Femur (tissue), 1 donor: ENCODE measurements at regions not wholly inside any gene's neighbourhood (a gene's known extent, or its start where the extent isn't known, plus 50 kb on each side); places are given as distances from the start of the nearest gene placed in this dataset.

ENCODE experiments used
- DNase-seq: peaks from one replicate; pipeline ENCODE4 v3.0.0-alpha.2; 2017

- no peak for DNase-seq
Observed at GRCh38 chr13:73223372-73223781, 164.6 kb downstream of the KLF5 start.

DNA sequence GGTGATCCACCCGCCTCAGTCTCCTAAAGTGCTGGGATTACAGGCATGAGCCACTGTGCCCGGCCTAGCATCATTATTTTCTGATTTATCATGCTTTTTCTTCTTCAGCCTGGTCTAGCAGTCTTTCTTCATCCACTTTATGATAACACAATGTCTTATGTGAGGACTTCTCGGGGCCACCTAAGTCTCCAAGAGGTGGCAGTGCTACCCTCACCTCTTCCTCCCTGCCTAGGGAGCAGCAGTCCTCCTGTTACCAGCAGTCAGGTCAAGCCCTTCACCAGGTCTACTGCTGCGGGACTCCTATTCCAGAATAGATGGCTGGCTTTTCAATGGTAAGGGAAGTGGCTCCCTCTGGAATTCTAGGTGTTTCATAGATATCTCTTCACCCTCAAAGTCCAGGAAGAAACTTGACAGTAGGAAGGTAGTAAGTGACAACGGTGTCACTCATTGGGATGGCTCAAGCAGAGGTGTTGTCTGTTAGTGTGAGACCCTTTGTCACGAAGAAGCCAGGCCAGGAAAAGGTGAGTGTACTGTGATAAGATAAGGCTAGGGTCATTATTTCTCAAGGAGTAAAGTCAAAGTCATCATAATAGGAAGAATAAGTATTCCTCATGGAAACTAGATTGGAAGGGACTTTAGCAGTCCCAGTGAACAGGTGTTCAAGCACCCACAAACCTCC lies 164.0 kb downstream of the KLF5 start:
- no peak for DNase-seq

GRCh38 chr13:73220966-73221720 lies 162.3 kb downstream of the KLF5 start:
- DNase-seq: no peak

GRCh38 chr13:73218181-73218580 lies 159.4 kb downstream of the KLF5 start:
- no peak for DNase-seq

DNA sequence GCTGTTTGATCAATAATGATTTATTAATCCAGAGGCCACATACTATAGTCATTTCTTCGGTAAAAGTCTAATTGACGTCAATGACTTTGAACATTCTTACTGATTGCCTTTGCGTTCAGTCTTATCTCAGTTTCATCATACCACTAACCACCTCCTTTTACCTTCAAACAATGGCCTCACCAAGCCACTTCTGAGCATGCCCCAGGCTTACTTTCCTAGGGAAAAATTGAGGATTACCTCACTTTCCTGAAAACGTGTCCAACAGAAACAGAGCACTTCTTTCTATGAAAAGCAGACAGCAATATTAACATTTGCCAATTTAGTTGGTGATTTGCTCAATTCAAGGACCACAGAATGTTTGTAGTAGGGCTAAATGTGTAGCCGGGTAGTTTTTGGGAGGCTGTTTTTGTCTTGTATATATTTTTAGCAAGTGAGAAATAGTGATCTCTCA lies 157.6 kb downstream of the KLF5 start:
- DNase-seq: no peak

- DNase-seq: no peak
Observed at GRCh38 chr13:73215823-73216222, 157.0 kb downstream of the KLF5 start.

DNA sequence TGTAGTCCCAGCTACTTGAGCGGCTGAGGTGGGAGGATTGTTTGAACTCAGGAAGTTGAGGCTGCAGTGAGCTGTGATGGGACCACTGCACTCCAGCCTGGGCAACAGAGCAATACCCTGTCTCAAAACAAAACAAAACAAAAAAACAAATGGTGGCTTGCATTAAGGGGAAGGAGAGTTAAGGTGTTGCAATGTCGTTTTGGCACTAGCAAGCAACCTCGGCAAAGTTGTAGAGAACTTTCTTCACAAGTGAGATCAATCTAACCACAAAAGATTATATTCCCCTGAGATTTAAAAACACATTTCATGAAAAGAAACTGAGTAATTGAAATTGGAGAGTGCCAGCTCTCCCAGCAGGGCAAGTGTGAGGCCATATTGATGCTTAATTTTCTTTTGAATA lies 153.7 kb downstream of the KLF5 start:
- DNase-seq: no peak

GRCh38 chr13:73210218-73210883 lies 151.5 kb downstream of the KLF5 start:
- DNase-seq: no peak

GRCh38 chr13:73204952-73205351 lies 146.1 kb downstream of the KLF5 start:
- DNase-seq: no peak

GRCh38 chr13:73201626-73202025 lies 142.8 kb downstream of the KLF5 start:
- DNase-seq: no peak

DNA sequence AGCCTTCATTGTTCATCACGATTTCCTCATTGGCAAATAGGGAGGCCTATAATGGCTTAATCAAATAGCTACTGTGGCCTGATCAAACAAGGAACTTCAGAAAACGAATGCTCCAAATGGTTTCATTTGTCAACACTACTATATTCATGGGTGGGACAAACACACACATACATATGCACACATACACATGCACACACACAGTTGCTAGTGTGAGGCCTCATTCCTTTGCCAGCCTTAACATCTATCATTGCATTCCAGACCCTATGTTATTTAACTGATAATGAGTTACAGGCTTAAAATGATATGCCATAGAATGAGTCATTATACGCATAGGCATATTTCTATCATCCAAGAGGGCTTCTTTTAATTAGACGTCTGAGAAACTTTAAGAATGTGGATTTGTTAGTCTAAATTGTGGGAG lies 140.2 kb downstream of the KLF5 start:
- no peak for DNase-seq

- no peak for DNase-seq
Observed at GRCh38 chr13:73195091-73195490, 136.3 kb downstream of the KLF5 start.

DNA sequence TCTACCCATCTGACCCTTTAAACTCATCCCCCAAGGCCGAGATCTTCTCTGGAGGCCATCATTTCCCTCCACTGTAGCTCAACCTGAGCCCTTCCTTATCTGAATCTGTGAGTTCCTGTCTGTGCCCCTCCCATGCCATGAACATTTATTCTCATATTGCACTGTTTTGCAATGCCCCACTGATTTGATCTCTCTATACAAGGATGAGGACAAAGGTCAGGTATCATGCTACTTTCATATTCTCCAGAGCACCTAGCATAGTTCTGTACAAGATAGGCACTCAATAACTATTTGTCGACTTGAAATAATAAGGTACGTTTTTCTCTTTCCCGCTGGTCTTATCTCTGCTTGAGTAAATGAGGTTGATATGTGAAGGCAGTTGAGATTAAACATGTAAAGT lies 135.5 kb downstream of the KLF5 start:
- no peak for DNase-seq

- DNase-seq: no peak
Observed at GRCh38 chr13:73193554-73193953, 134.7 kb downstream of the KLF5 start.

GRCh38 chr13:73190477-73190876 lies 131.7 kb downstream of the KLF5 start:
- no peak for DNase-seq

DNA sequence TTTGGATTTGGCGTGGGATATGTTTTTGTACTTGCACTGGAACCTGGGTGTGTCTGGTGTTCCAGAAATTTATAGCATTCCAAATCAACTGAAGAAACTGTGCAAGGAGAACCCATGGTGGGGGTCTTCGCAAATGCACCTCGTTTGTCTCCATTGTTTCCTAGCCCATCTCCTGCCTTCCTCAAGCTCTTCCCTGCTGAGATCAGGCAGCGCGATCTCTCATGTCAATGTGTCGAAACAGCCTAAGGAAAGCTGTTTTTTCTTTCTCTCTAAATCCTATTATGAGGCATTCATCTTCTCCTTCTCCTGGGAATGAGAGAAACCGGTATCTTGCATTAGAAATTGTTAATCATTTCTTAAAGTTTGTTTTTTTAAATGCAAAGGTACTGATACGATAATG lies 131.0 kb downstream of the KLF5 start:
- no peak for DNase-seq

GRCh38 chr13:73189362-73189761 lies 130.6 kb downstream of the KLF5 start:
- no peak for DNase-seq

DNA sequence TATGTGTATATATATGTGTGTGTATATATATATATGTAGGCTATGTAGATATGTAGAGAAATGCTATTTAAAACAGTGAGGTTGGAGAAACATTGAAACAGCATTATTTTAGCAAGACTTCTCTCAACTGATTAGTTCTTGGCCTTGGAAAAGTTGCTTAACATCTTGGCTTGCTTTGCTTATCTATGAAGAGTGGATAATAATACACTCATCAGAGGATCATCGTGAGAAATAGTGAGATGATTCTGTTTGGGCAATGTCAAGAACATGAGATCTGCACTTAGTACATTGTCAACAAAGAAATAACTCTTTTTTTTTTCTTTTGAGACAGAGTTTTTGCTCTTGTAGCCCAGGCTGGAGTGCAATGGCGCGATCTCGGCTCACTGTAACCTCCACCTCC lies 128.3 kb downstream of the KLF5 start:
- no peak for DNase-seq

GRCh38 chr13:73179650-73180274 lies 121.0 kb downstream of the KLF5 start:
- DNase-seq: no peak

DNA sequence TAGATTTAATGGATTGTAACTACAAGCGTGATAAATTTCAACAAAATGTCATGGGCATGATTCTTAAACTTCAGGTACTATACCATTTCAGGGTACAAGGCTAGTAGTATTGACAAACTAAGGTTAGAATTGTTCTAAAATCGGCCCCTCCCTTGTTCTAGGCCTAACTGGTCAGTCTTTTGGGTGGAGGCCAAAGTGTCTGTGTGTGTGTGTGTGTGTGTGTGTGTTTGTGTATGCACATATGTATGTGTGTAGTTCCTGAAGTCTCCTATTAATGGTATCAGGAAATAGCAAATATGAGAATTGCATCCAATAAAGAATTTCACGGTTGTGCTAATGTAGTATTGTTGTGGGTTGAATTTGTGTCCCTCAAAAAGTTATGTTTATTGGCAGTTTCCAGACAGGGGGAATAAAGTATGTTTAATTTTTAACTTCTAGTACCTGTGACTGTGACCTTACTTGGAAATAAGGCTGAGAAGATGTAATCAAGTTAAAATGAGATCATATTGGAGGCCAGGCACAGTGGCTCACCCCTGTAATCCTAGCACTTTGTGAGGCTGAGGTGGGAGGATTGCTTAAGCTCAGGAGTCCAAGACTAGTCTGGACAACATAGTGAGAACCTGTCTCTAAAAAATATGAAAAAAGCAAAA lies 119.2 kb downstream of the KLF5 start:
- no peak for DNase-seq

- DNase-seq: no peak
Observed at GRCh38 chr13:73177017-73177416, 118.2 kb downstream of the KLF5 start.

GRCh38 chr13:73174521-73175010 lies 115.8 kb downstream of the KLF5 start:
- DNase-seq: no peak
